Endothelial cell (in vitro differentiated cells): ENCODE measurements at regions not wholly inside any gene's neighbourhood (a gene's known extent, or its start where the extent isn't known, plus 50 kb on each side); places are given as distances from the start of the nearest gene placed in this dataset.

Experiments used
- DNase-seq: peaks from one replicate; pipeline ENCODE4 v3.0.0; 2021; ENCODE audit warnings: low spot score
- H3K27ac Mint-ChIP-seq: one replicate; pipeline ENCODE4 v1.8.0; 2021; ENCODE audit warnings: mixed read lengths, inconsistent platforms; ENCODE audit not compliant: unreplicated experiment
- H3K27me3 Mint-ChIP-seq: one replicate; pipeline ENCODE4 v1.8.0; 2021; ENCODE audit warnings: mild to moderate bottlenecking, moderate library complexity, mixed read lengths, inconsistent platforms; ENCODE audit not compliant: unreplicated experiment
- H3K36me3 Mint-ChIP-seq: one replicate; pipeline ENCODE4 v1.8.0; 2021; ENCODE audit warnings: mild to moderate bottlenecking, low read depth, mixed read lengths, inconsistent platforms; ENCODE audit not compliant: unreplicated experiment
- H3K4me1 Mint-ChIP-seq: one replicate; pipeline ENCODE4 v1.8.0; 2021; ENCODE audit warnings: mild to moderate bottlenecking, mixed read lengths, inconsistent platforms; ENCODE audit not compliant: unreplicated experiment
- H3K4me3 Mint-ChIP-seq: one replicate; pipeline ENCODE4 v1.8.0; 2021; ENCODE audit warnings: mild to moderate bottlenecking, mixed read lengths, inconsistent platforms; ENCODE audit not compliant: unreplicated experiment
- H3K9me3 Mint-ChIP-seq: one replicate; pipeline ENCODE4 v1.8.0; 2021; ENCODE audit warnings: mixed read lengths, inconsistent platforms; ENCODE audit not compliant: unreplicated experiment
- TF ChIP-seq, protein P1 (sequence below): fragments of 200-600 bp; sonication (generic); IDR thresholded peaks from one replicate; pipeline ENCODE4 v1.5.0; 2021; ENCODE audit warnings: antibody characterized with exemption; ENCODE audit not compliant: unreplicated experiment

DNA sequence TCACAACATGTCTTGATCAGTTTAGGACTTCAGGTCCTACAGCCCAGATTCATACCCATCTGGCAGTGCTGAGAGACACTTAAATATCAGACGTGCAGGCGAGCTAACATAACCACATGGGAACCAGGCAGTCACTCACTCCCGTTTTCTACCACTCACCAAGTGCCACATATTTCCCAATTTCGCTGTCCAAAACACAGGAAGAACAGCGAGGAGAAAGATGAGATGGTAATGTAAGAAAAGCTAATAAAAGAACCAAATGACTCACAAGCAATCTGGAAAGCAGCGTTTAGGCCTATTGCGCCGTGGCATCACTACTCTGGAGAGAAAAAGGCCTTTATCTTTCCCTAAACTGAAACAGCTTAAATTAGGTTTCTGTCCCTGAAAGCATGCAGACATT lies 647.8 kb upstream of the SLC39A10 start:
- no peaks in the 10 kb centered on the region for H3K27me3 Mint-ChIP-seq
- TF ChIP-seq, protein P1, sequence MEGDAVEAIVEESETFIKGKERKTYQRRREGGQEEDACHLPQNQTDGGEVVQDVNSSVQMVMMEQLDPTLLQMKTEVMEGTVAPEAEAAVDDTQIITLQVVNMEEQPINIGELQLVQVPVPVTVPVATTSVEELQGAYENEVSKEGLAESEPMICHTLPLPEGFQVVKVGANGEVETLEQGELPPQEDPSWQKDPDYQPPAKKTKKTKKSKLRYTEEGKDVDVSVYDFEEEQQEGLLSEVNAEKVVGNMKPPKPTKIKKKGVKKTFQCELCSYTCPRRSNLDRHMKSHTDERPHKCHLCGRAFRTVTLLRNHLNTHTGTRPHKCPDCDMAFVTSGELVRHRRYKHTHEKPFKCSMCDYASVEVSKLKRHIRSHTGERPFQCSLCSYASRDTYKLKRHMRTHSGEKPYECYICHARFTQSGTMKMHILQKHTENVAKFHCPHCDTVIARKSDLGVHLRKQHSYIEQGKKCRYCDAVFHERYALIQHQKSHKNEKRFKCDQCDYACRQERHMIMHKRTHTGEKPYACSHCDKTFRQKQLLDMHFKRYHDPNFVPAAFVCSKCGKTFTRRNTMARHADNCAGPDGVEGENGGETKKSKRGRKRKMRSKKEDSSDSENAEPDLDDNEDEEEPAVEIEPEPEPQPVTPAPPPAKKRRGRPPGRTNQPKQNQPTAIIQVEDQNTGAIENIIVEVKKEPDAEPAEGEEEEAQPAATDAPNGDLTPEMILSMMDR: no peak
- DNase-seq: no peak
- H3K36me3 Mint-ChIP-seq: no peaks in the 10 kb centered on the region
- H3K4me3 Mint-ChIP-seq: no peak overlapping the region
- peaks cover 4% of the 10 kb centered on the region for H3K4me1 Mint-ChIP-seq
- H3K27ac Mint-ChIP-seq: no peak overlapping the region
- H3K9me3 Mint-ChIP-seq: no peaks in the 10 kb centered on the region

DNA sequence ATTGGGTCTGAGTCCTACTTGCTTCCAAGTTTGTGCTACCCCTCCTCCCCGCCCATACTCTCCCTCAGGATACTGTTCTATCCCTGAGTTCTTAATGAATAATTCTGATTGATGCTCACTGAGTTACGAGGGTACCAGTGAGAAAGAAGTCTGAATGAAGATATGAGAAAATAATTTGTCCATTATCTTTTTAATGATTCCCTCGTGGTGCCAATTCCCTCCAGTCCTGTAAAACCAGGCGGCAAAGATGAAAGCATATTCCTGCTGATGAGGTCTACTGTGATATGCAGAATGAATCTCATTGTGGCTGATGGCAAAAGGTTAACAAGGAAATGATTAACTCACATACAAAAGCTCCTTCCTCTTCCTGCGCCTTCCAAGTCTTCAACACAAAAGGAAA lies 650.2 kb upstream of the SLC39A10 start:
- no peak overlapping the region for H3K4me3 Mint-ChIP-seq
- H3K9me3 Mint-ChIP-seq: no peaks in the 10 kb centered on the region
- no peaks in the 10 kb centered on the region for H3K27me3 Mint-ChIP-seq
- H3K36me3 Mint-ChIP-seq: no peaks in the 10 kb centered on the region
- no peak overlapping the region for H3K27ac Mint-ChIP-seq
- TF ChIP-seq, protein P1: no peak
- H3K4me1 Mint-ChIP-seq: peaks cover 4% of the 10 kb centered on the region
- DNase-seq: no peak

GRCh38 chr2:195003881-195004471 lies 653.0 kb upstream of the SLC39A10 start:
- peaks cover 4% of the 10 kb centered on the region for H3K4me1 Mint-ChIP-seq
- DNase-seq: no peak
- H3K27me3 Mint-ChIP-seq: no peaks in the 10 kb centered on the region
- H3K36me3 Mint-ChIP-seq: no peaks in the 10 kb centered on the region
- H3K4me3 Mint-ChIP-seq: no peak overlapping the region
- no peaks in the 10 kb centered on the region for H3K9me3 Mint-ChIP-seq
- H3K27ac Mint-ChIP-seq: no peak overlapping the region
- TF ChIP-seq, protein P1: no peak

DNA sequence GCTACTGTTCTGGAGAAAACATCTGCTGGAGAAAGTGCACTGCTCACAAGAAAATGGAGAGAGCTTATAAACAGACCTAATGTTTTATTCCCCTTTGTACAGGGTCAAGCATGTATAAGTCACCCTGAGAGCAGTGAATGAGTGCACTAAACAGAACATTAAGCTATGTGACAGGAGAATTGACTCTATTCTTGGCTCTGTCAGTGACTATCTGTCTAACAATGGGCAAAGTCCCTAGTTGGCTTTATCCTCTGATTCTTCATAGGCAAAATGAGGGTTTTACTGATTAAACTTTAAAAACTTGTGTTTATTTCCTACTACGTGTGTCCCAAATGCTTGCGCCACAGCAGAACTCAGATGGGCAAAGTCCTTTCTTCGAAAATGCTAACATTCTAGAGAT lies 655.1 kb upstream of the SLC39A10 start:
- H3K36me3 Mint-ChIP-seq: no peaks in the 10 kb centered on the region
- H3K27me3 Mint-ChIP-seq: no peaks in the 10 kb centered on the region
- peaks cover 2% of the 10 kb centered on the region for H3K4me1 Mint-ChIP-seq
- H3K9me3 Mint-ChIP-seq: no peaks in the 10 kb centered on the region
- DNase-seq: no peak
- TF ChIP-seq, protein P1: no peak
- no peak overlapping the region for H3K27ac Mint-ChIP-seq
- no peak overlapping the region for H3K4me3 Mint-ChIP-seq

GRCh38 chr2:194999771-195000170 lies 657.3 kb upstream of the SLC39A10 start:
- no peaks in the 10 kb centered on the region for H3K4me1 Mint-ChIP-seq
- no peak for DNase-seq
- no peak overlapping the region for H3K4me3 Mint-ChIP-seq
- H3K9me3 Mint-ChIP-seq: no peaks in the 10 kb centered on the region
- TF ChIP-seq, protein P1: no peak
- H3K36me3 Mint-ChIP-seq: no peaks in the 10 kb centered on the region
- H3K27ac Mint-ChIP-seq: no peak overlapping the region
- no peaks in the 10 kb centered on the region for H3K27me3 Mint-ChIP-seq
